ENCODE measurements at regions not wholly inside any gene's neighbourhood (a gene's known extent, or its start where the extent isn't known, plus 50 kb on each side); places are given as distances from the start of the nearest gene placed in this dataset.

GRCh38 chr4:89599026-89599425, 237.9 kb downstream of the SNCA start:
- no peak for DNase-seq (ENCODE audit: low read depth in 2 of 2)

DNA sequence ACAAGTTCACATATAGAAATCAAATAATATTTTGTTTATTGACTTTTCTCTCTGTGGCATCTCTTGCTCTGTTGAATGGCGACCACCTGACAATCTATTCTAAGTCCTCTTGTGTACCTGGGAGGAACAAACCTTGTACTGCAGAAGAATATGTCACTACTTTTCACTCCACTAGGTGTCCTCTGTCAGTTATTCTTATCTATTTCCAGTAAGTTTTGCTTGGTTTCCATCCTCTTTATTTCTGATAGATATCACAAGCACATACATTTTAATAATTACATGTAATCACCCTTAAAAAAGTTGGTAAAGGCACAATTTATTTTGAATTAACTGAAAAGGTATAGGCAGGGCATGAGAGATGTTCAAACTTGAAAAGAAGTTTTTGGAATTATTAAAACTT, 238.4 kb downstream of the SNCA start:
- DNase-seq (ENCODE audit: low read depth in 2 of 2), result no peak

DNA sequence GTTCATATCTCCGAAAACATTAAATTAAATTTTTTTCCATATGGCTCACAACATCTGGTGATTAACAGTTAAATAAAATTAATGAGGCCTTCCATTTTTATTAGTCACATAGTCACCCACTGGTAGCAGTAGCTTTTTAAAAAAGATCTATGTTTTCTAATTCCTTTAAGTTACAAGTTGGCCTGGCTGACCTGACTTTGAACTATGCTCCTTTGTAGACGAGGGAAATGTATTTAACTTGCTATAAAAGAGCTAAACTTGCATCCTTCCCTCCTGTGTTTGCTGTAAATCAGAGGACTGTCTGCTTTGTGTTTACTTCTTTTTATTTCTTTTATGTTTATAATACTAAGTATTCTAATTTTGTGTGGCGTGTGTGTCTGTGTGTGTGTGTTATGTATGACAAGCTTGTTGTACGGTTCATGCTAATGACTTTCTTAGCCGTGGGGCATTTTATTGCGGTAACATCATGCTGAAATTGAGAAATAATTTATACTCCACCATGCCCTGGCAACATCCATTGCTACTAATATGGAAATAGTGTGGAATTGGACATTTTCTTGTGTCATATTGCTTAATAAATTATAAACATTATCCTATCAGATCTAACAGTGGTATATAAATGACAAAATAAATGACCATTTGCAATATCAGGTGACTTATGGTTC, 241.7 kb downstream of the SNCA start:
- no peak for DNase-seq (ENCODE audit: low read depth in 2 of 2)

DNA sequence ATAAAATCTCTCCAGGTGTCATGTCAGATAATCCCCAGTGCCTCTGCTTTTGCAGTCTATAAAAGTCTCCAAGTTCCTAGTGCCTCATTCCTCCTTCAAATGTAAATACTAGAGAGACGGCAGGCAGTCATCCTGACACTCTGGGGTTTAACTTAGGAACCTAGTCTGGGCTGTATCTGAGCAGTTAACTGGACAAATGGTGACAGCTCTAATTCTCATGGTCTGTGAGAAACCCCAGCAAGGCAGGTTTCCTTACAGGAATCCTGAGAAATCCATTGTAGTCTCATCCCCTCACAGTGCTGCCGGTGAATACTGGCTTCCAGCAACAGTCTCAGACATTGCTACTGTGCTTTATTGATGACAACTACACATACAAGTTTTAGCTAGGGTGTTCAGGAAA, 246.8 kb downstream of the SNCA start:
- no peak for DNase-seq (ENCODE audit: low read depth in 2 of 2)

GRCh38 chr4:89588421-89588820, 248.5 kb downstream of the SNCA start:
- no peak for DNase-seq (ENCODE audit: low read depth in 2 of 2)

DNA sequence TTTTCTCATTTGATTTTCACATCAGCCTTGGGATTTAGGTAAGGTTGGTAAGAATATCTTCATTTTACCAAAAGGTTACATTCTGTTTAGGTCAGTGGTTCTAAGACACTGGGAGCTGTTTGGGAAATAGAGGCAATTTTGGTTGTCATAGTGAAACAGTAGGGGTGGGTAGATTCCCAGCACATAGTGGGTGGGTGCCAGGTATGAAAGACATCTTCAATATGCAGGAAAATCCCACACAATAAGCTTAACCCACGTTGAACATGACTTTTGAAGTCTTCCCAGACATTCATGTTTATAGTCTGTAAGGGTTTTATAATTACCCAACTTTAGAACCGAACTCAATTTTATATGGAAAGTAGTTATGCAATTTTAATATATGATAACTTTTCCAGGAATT, 249.6 kb downstream of the SNCA start:
- DNase-seq (ENCODE audit: low read depth in 2 of 2), result no peak

DNA sequence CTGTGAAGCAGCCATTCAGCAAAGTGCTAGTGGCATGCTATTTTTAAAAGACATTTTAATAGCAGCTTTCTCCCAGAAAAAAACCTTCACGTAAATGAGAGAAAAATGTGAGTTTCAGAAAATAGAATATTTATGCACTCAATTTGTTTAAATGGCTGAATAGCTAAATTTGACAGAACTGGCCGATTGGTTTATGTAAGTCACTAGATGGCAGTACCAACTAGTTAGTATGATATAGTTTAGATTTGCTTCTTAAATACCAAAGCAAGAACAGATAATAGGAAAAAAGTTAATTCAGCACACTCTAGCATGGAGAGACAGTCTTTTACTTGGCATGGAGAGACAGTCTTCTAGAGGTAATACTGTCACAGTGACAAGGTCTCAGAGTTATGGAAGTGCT, 250.1 kb downstream of the SNCA start:
- DNase-seq (ENCODE audit: low read depth in 2 of 2), result no peak

GRCh38 chr4:89586318-89586717, 250.6 kb downstream of the SNCA start:
- no peak for DNase-seq (ENCODE audit: low read depth in 2 of 2)

DNA sequence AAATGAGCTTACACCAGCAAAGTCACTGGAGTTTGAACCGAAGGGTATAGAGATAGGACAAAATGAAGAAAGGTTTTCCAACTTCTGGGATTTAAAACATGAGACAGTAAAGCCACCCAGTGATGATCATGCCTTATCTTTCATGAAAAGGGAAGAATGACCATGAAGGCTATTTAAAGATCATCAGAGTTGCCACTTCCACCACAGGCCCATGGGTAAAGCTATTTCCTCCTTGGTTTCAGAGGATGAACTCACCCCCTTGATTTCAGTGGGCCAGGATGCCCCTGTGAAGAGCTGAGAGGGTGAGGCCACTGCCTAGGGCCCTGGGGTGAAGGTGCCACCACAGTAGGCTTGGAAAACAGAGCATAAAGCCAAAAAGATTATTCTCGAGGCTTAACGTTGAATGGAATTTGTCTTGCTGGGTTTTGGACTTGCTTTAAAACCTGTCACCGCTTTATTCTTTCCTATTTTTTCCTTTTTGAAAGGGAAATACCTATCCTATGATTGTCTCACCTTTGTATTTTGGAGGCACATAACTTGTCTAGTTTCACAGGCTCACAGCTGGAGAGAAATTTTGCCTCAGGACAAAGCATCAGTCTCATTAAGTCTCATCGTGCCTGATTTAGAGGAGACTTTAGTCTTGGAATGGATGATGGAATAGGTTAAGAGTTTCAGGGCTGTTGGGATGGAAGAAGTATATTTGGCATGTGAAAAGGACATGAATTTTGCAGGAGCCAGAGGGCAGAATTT, 254.0 kb downstream of the SNCA start:
- DNase-seq (ENCODE audit: low read depth in 2 of 2), result no peak

GRCh38 chr4:89579771-89580170, 257.2 kb downstream of the SNCA start:
- DNase-seq (ENCODE audit: low read depth in 2 of 2), result no peak

- no peak for DNase-seq (ENCODE audit: low read depth in 2 of 2)
Measured at GRCh38 chr4:89576246-89576645, 260.7 kb downstream of the SNCA start.

DNA sequence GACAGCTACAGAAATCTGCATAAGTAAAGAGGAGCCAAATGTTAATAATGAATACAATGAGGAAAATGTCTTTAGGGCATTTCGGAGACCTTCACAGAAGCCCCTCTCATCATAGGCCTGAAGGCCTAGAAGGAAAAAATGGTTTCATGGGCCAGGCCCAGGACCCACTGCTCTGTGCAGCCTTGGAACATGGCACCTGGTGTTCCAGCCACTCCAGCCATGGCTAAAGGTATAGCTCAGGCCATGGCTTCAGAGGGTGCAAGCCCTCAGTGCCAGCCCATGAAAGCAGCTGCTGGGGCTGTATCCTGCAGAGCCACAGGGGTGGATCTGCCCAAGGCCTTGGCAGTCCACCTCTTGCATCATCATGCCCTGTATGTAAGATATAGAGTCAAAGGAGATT, 261.1 kb downstream of the SNCA start:
- DNase-seq (ENCODE audit: low read depth in 2 of 2), result no peak

- no peak for DNase-seq (ENCODE audit: low read depth in 2 of 2)
Measured at GRCh38 chr4:89574176-89574575, 262.8 kb downstream of the SNCA start.

DNA sequence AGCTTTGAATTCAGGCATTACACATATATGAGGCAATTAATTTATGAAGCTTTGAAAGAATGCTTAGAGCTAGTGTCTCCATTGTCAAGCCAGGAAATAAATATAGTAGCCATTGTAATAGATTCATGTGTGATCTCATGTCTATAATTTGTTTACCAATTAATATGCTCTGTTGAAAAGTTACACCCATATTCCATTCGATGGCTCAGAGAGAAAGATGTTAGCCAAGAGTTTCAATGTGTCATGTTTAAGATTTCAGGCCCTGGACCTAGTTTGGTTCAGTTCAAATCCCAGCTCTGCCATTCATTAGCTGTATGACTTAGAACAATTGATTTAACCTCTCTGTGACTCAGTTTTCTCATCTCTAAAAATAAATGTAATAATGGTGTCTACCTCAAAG, 263.3 kb downstream of the SNCA start:
- DNase-seq (ENCODE audit: low read depth in 2 of 2), result no peak

DNA sequence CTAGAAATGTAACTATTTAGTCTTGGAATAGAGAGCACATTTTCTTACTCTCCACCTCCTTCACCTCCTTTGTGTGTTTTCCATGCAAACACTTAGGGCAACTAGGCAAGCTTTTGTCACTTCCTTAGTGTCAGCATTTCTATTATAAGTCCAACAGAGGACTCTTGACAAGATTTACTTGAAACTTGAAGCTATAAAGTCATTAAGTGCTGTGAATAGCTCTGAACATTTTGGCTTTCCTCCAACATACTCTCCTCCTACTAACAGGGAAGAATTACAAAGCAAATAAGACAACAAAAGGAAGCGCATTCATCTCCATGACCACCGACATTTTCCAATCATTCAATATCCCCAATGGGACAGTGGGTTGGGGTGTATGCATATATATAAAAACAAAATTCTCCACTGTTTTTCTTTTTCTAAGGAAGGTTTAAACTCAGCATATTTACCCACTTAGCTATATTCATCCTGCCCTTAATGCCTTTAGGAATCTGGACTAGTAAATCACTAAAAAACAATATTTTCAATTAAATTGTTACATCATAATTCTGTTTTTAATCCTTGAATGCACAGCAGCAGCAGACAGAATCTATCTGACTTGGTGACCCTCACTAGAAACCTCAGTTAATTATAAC, 264.6 kb downstream of the SNCA start:
- no peak for DNase-seq (ENCODE audit: low read depth in 2 of 2)

DNA sequence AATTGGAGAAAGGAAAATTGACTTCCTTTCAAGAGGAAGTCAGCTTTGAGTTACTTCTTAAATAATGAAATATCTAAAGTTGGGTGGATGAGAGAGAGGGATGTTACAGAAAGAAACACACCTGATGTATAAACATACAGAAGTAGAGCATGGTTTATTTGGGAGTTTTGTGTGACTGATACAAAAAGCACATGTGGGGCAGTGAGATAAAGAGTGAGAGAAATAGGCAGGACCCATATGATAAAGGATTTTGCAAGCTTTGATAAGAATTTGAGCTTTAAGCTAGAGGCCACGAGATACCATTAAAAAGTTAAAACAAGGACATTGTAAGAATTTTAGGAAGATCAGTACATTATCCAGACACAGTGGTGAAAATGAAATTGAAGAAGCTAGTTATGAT, 263.3 kb upstream of the GPRIN3 start:
- no peak for DNase-seq (ENCODE audit: low read depth in 2 of 2)

GRCh38 chr4:89567936-89568335, 260.3 kb upstream of the GPRIN3 start:
- DNase-seq (ENCODE audit: low read depth in 2 of 2), result no peak

DNA sequence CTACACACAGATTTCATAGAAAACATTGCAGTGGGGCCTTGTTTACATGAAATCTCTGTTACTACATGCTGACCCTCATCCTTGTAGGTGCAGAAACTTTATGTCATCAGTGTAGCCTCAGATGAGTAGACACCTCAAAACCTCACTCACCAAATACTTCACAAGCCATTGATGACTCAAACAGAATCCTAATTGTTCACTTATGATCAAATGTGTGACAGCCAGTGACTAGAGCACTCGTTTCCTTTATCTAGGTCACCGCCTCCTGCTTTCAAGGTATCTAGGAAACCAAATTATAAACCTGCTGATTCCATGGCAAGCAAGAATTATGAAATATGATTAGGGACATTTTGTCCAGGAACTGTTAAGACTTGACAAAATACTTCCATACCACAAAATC, 255.8 kb upstream of the GPRIN3 start:
- no peak for DNase-seq (ENCODE audit: low read depth in 2 of 2)

GRCh38 chr4:89562746-89563145, 255.1 kb upstream of the GPRIN3 start:
- DNase-seq (ENCODE audit: low read depth in 2 of 2), result no peak

- no peak for DNase-seq (ENCODE audit: low read depth in 2 of 2)
Measured at GRCh38 chr4:89561048-89561447, 253.4 kb upstream of the GPRIN3 start.

- DNase-seq (ENCODE audit: low read depth in 2 of 2), result no peak
Measured at GRCh38 chr4:89558147-89558546, 250.5 kb upstream of the GPRIN3 start.

- no peak for DNase-seq (ENCODE audit: low read depth in 2 of 2)
Measured at GRCh38 chr4:89556601-89557305, 249.2 kb upstream of the GPRIN3 start.

DNA sequence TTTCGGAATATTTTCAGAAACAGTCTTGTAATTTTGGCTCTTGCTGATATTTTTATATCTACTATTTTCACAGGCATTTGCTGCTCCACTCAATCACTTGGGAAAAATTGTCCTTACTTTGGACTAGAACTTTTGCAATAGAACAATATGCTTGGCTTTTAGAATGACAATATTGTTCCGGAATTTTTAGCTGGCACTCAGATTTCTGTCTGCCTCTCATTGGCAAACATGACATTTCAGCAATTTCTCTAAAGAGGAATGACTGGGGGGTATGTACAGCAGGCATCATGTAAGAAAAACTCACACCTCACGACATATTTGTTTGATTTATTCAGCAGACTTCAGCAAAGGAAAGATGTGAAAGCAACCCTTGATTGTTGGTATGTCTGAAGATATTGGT, 243.6 kb upstream of the GPRIN3 start:
- no peak for DNase-seq (ENCODE audit: low read depth in 2 of 2)
